ENCODE measurements at regions not wholly inside any gene's neighbourhood (a gene's known extent, or its start where the extent isn't known, plus 50 kb on each side); places are given as distances from the start of the nearest gene placed in this dataset.
"Not testable (repeated sequence)": the region's sequence is repeated elsewhere in the genome, so short reads cannot be mapped to it uniquely, and the experiment has no call there.

GRCh38 chr5:56302027-56302426 lies 68.9 kb upstream of the ANKRD55 start:
- Histone ChIP-seq H3K4me3 (no peak overlapping the region), H3K27me3 (no peaks in the 10 kb centered on the region), H3K36me3 (no peaks in the 10 kb centered on the region), H3K4me1 (ENCODE audit: low read depth) (no peaks in the 10 kb centered on the region), H3K27ac (no peak overlapping the region), H3K9me3 (ENCODE audit: low read depth) (no peaks in the 10 kb centered on the region)
- TF ChIP-seq, protein P1, sequence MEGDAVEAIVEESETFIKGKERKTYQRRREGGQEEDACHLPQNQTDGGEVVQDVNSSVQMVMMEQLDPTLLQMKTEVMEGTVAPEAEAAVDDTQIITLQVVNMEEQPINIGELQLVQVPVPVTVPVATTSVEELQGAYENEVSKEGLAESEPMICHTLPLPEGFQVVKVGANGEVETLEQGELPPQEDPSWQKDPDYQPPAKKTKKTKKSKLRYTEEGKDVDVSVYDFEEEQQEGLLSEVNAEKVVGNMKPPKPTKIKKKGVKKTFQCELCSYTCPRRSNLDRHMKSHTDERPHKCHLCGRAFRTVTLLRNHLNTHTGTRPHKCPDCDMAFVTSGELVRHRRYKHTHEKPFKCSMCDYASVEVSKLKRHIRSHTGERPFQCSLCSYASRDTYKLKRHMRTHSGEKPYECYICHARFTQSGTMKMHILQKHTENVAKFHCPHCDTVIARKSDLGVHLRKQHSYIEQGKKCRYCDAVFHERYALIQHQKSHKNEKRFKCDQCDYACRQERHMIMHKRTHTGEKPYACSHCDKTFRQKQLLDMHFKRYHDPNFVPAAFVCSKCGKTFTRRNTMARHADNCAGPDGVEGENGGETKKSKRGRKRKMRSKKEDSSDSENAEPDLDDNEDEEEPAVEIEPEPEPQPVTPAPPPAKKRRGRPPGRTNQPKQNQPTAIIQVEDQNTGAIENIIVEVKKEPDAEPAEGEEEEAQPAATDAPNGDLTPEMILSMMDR (IDR thresholded peaks at IDR 0.05; ENCODE audit: low read depth, low read length) = no peak
- no peak for DNase-seq (ENCODE audit: low read depth in 1 of 2, low spot score in 1 of 2)

GRCh38 chr5:56301069-56301468 lies 67.9 kb upstream of the ANKRD55 start:
- TF ChIP-seq, protein P1 (IDR thresholded peaks at IDR 0.05; ENCODE audit: low read depth, low read length) = no peak
- H3K27me3 ChIP-seq = no peaks in the 10 kb centered on the region
- H3K27ac ChIP-seq = no peak overlapping the region
- H3K36me3 ChIP-seq = no peaks in the 10 kb centered on the region
- H3K9me3 ChIP-seq (ENCODE audit: low read depth) = no peaks in the 10 kb centered on the region
- no peak for DNase-seq (ENCODE audit: low read depth in 1 of 2, low spot score in 1 of 2)
- H3K4me1 ChIP-seq (ENCODE audit: low read depth) = no peaks in the 10 kb centered on the region
- H3K4me3 ChIP-seq = no peak overlapping the region

DNA sequence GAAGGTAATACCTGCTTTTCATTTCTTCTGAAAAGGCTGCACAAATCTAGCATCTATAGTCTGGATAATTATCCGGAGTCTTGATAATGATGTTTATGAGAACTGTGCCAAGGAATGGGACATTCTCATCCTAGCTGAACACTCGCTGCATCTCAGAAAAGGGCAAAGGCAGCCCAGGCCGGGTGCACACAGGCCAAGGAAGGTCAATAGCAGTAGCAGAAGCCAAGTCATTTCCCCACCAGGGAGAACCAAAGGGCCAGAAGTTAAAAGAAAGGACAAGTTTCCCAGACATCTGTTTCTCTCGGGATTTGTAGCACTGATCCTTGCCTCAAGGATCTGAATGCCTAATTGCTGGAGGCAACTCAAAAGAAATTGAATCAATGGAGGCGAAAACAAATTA lies 66.1 kb upstream of the ANKRD55 start:
- H3K4me3 ChIP-seq = no peak overlapping the region
- H3K27ac ChIP-seq = no peak overlapping the region
- no peak for DNase-seq (ENCODE audit: low read depth in 1 of 2, low spot score in 1 of 2)
- no peaks in the 10 kb centered on the region for H3K4me1 ChIP-seq (ENCODE audit: low read depth)
- H3K36me3 ChIP-seq = no peaks in the 10 kb centered on the region
- TF ChIP-seq, protein P1 (IDR thresholded peaks at IDR 0.05; ENCODE audit: low read depth, low read length) = no peak
- no peaks in the 10 kb centered on the region for H3K9me3 ChIP-seq (ENCODE audit: low read depth)
- H3K27me3 ChIP-seq = no peaks in the 10 kb centered on the region

DNA sequence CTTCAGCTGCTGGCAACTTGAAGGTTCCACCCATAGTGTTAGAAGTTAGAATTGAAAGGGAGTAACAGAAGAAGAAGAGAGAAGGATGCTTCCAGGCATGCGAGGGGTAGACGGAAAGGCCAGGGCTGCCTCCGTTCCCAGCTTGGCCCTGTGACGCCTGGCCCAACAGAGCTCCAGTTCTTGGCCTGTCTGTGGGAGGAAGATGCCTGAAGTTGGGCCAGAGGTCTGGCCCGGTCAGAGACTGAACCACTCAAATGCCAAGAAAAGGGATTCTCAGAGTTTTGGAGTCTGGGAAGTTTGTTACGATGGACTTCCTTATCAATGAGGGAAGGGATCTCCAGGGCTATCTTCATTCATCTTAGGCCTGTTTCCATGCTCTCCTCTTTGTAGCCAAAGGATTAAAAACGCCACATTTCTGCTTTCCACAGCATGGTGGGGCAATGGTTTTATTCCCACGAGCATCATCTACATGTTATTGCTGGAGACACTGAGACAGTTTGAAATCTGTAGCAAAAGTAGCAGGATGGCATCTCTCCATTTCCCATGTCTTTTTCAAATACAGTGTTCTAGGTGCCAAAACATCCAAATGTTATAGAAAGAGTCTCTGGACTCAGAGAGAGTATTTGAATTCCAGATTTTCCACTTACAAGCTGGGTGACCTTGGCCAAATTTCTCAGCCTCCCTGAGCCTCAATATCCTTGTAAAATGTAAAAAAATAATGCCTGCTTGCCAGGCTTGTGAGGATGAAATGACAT lies 65.4 kb upstream of the ANKRD55 start:
- TF ChIP-seq, protein P1 (IDR thresholded peaks at IDR 0.05; ENCODE audit: low read depth, low read length) = no peak
- H3K27ac ChIP-seq = no peak overlapping the region
- no peak for DNase-seq (ENCODE audit: low read depth in 1 of 2, low spot score in 1 of 2)

DNA sequence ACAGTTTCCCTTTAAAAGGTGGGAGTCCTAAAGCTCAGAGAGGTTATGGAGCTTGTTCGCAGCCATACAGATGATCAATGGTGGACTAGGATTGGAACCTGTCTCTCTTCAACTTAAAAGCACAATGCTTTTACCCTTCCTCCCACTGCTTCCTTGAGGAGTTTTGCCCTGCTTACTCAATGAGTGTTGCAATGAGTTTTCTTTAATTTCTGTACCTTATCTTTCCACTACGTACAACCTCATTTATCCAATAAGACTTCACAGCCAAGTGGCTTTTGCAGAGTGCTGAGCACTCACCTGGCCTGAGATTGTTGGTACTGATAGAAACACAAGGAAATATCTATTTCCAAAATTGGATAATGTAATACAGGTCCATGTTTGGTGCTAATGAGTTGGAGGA lies 64.7 kb upstream of the ANKRD55 start:
- TF ChIP-seq, protein P1 (IDR thresholded peaks at IDR 0.05; ENCODE audit: low read depth, low read length) = no peak
- Histone ChIP-seq H3K4me1 (ENCODE audit: low read depth) (no peaks in the 10 kb centered on the region), H3K27me3 (no peaks in the 10 kb centered on the region), H3K36me3 (no peaks in the 10 kb centered on the region), H3K27ac (no peak overlapping the region), H3K4me3 (no peak overlapping the region), H3K9me3 (ENCODE audit: low read depth) (no peaks in the 10 kb centered on the region)
- DNase-seq (ENCODE audit: low read depth in 1 of 2, low spot score in 1 of 2) = peak in 1 of 2 donors; percentile 40

More for the DNA sequence above, 65.4 kb upstream of the ANKRD55 start:
- no peaks in the 10 kb centered on the region for H3K9me3 ChIP-seq (ENCODE audit: low read depth)
- no peaks in the 10 kb centered on the region for H3K4me1 ChIP-seq (ENCODE audit: low read depth)
- H3K4me3 ChIP-seq = no peak overlapping the region
- H3K36me3 ChIP-seq = no peaks in the 10 kb centered on the region
- H3K27me3 ChIP-seq = no peaks in the 10 kb centered on the region

DNA sequence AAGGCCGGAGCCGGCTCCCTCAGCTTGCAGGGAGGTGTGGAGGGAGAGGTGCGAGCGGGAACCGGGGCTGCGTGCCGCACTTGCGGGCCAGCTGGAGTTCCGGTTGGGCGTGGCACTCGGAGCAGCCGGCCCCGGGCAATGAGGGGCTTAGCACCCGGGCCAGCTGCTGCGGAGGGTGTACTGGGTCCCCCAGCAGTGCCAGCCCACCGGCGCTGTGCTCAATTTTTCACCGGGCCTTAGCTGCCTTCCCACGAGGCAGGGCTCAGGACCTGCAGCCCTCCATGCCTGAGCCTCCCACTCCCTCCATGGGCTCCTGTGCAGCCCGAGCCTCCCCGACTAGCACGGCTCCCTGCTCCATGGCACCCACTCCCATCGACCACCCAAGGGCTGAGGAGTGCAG lies 62.2 kb upstream of the ANKRD55 start:
- H3K4me1 ChIP-seq (ENCODE audit: low read depth); H3K27ac ChIP-seq; H3K4me3 ChIP-seq; DNase-seq (ENCODE audit: low read depth in 1 of 2, low spot score in 1 of 2); H3K27me3 ChIP-seq; H3K36me3 ChIP-seq; H3K9me3 ChIP-seq (ENCODE audit: low read depth): not testable (repeated sequence)
